GM18873 (cell line): ENCODE measurements at regions not wholly inside any gene's neighbourhood (a gene's known extent, or its start where the extent isn't known, plus 50 kb on each side); places are given as distances from the start of the nearest gene placed in this dataset.

ENCODE experiments used
- ATAC-seq: cut with Tn5 transposase; IDR thresholded peaks from one replicate; pipeline ENCODE4 v1.9.1; 2021; ENCODE audit warnings: mild to moderate bottlenecking, moderate library complexity, moderate number of reproducible peaks; ENCODE audit not compliant: unreplicated experiment, low FRiP score

- no peak for ATAC-seq
These were observed 116.1 kb downstream of the PCDH7 start for GRCh38 chr4:30836231-30836630.

DNA sequence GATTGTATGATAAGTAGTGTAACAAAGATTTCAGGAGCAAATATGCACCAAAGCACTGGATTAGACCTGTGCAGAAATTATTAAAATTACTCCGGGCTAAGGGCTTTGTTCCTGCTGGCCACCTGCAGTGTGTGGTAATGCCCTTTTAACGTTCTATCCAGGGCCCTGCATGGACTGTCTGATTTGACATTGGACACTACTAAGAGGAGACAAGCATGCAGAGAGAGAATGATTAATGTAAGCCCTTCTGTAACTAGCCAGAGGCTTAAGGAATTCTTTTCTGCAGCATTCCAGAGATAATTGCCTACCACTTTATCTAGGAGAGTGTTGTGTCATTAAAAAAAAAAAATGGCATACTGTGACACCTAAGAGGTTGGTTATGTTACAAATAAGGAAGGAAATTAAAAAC, 117.0 kb downstream of the PCDH7 start:
- no peak for ATAC-seq

GRCh38 chr4:30837861-30838260, 117.7 kb downstream of the PCDH7 start:
- no peak for ATAC-seq

DNA sequence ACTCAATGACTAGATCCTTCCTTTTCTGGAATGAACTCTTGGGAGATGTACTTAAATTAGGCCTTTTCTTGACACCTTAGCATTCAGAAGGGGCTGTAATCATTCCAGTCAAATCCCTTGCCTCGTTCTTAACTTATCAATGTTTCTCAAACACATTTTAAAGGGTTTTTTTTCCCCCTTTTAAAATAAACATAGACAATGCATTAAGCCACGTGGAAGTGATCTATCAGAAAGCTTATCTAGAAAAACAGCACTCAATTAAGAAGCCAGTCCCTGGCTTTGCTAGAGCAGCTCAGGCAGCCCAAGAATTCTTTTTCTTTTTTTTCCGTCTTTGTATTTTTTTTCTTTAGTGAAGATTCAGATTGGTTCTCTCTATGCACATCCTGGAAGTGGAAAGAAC, 118.2 kb downstream of the PCDH7 start:
- no peak for ATAC-seq

DNA sequence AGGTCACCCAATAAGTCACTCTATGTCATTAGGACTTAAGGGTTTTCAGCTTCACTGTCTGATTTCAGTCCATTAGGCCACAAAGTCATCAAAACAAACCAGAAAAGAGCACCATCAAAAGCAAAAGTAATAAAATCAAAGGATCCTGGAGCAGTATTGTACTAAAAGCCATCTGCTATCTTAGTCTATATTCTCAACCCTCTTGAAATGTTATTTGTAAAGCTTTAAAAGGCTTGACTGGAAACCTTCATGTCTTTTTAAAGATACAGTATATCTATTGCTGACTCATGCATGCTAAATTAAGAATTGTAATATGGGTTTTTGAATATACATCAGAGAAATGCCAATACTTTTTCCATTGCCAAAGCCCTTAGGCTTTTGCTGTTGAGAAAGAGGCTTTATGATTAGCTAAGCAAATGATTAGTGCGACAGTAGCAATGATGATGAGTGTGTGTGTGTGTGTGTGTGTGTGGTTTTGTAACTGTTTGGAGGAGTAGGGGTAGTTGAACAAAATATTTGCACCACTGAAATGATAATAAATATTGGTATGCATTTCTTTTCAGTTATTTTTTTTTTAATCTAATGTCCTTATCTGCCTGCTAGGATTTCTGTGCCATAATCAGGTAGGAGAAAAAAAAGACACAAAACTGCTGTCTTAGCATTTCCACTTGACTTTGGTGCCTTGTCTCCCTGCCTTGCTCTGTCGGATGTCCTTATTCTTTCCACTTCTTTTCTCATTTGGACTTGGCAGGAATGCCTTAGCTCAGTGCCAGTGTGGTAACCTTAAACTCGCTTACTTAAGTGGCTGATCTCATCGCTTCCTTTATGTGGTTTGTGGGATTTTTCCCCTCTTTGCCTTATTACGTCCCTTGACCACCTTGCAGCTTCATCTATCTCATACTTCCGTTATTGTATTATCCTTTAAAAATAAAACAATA, 119.7 kb downstream of the PCDH7 start:
- ATAC-seq: no peak

- ATAC-seq: no peak
These were observed 120.4 kb downstream of the PCDH7 start for GRCh38 chr4:30840571-30840970.

DNA sequence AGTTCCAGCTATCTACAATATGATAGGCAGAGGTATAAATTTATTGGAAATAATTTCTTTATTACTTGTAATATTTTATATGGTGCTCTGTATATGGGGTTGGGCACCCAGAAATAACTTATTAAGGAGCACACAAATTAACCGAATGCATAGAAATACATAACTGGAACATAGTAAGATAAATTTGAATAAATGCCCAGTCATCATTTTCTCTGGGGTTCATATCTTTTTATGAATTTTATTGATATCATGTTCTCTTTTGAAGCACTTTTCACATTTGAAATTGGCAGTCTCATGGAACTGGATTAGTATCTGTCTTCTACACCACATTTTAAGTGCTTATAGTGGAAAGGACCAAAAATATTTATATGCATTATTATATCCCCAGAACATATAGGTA, 122.0 kb downstream of the PCDH7 start:
- ATAC-seq: no peak

DNA sequence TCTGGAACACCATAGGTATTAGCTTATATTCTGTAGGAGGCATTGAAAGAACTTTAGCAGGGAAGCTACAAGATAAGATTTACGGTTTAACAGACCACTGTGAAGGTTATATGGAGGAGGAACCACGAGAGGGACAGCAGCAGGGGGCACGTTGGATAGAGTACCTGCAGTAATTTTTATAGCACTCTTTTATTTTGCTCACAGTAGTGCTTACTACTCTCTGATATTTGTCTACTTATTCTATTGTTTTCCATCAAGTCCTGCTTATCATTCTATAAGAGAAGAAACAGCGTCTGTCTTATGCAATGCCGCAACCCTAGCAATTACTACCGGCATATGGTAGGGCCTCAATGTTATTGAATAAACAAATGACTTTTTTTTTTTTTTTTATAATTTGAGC, 122.5 kb downstream of the PCDH7 start:
- no peak for ATAC-seq

DNA sequence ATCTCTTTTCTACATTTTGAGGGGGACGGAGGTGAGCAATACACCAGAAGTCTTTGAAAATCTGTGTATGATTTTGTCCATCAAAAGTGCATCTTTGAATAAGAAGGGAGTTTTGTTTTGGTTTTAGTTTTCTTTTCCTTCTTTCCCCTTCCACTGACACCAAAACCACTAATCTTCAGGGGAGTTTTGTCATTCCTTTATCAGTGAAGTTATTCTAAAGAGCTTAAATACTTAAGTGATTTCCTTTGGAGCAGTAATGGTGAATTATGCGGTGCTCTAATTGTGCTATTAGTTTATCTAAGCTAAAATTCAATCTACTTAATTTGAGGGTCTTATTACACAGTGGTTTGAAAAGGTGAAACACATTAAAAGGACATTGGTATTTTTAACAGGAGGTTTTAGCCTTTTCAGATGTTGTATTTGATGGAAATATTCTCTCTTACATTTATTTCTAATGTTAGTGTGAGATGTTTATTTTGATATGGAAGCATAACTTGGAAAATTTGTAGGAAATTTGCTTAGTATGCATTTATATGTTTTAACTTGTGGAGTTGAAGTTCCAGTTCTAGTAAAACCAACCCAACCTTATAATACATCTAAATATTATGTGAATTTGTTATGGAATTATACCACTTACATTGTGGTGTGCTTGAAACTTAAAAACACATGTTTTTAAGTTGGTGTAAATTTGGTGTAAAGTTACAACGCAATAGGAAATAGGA, 124.9 kb downstream of the PCDH7 start:
- no peak for ATAC-seq

- ATAC-seq: no peak
These were observed 127.0 kb downstream of the PCDH7 start for GRCh38 chr4:30847167-30847566.

DNA sequence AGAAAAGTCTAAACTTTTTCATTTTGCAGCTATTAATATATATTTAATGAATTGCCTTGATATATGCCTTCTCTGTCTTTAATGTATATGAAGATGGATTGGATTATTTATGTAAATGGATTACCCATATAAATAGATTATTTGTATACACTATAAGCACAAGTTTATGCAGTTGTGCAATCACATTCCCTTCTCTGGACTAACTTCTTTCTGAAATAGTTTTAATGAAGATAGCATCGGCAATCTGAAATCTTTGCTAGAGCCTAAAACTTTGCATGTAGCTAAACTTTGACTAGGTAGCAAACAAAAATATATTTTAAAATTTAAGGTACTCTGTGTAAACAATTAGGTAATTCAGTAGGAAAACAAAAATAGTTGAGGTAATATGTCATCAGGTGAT, 127.8 kb downstream of the PCDH7 start:
- no peak for ATAC-seq

DNA sequence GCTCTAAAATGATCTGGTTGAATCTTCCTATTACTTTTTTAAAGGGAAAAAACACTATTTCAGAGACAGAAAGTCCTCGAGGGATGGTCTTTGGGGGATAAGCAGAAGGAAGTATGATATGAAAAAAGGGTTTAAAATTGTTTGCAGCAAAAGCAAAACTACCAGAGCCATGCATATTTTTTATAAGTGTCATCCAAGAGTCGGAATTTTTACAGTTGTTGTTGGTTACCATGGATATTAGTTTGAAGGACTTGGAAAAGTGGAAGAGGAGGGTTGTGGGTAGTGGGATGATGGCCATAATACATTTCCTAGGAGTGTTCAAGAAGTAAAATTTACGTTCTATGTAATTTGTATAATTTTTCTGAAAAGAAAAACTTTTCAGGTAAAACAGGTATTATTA, 134.4 kb downstream of the PCDH7 start:
- no peak for ATAC-seq

DNA sequence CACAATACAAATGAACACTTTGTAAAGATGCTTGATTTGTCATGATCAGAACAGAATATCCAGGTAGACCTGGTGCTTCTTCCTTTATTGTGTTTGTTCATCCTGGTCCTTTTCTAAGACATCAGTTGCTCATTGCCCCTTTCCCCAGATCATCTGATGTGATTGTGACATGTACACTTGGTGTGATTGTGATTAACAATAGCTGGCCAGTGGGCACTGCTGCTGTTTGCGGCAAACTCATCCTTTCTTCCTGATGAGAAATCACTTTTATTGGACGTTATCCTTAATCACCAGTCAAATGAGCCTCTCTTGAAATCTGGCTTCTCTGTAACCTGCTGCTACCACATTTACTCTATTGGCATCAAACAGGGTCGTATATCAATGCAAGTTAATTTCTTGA, 135.1 kb downstream of the PCDH7 start:
- ATAC-seq: no peak

DNA sequence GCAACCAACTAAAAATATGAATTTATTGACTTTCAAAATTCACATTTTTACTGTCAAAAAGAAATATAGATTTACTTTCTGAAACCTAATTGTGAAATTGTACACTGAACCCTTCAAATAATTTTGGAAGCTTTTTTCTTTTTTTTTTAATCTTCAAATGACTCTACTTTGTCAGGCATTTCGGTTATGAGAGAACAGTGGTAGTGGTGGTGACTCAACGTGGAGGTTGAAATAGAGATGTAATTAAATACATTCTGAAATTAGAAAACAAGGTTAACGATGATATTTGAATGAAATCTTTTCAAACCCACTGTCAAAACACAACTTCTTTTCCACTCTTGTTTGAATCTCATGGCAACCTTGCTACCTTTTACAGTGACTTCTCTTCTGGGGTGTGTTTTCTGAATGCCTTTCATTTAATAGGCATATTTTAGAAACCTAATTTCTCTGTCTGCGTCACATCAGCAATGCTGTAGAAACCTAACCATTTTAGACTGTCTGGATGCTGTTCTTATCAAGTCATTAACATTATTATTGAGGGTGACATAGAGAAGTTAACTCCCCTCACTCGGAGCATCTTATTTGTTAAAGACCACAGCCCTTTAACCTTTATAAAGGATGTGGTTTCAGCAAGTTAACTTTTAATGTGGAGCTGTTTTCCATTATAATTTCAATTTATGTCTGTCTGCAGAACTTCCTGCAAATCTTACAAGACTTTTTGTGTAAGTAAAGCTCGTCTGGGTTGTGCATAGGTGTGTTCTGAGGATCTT, 136.8 kb downstream of the PCDH7 start:
- no peak for ATAC-seq

DNA sequence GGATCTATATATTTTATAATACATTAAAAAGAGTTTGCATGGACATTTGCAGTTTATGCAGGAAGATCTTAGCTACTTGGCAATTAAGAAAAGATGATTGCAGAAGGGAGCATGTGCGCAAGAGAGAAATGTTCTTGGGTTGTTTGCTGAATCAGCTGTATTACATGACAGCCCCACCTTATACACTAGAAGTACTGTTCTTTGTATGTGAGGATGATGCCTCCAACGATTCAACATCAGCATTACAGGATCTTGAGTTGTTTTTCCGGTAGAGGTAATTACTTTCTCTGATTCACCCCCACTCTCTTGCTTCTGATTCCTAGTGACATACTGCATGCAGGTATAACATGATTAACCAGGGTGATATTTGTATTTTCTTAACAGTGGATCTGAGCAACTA, 140.8 kb downstream of the PCDH7 start:
- ATAC-seq: no peak

DNA sequence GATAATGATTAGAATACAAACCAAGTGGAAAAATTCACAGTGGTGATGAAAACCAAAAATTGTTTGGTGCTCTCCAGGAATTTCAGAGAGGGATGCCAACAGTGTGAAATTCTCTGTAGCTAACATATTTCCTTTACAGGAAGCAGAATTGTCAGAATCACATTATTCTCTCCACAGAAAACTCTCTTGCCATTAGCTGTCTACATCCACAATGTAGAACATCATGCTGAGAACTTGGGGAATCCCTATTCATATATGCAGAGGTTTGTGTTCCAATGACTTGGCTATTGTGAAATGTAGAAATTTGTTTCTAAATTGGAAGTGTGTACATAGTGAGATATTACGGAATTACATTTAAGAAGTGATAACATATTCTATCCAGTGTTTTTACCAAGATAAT, 142.0 kb downstream of the PCDH7 start:
- ATAC-seq: no peak

GRCh38 chr4:30863021-30863420, 142.9 kb downstream of the PCDH7 start:
- no peak for ATAC-seq

GRCh38 chr4:30865691-30866090, 145.5 kb downstream of the PCDH7 start:
- no peak for ATAC-seq

- no peak for ATAC-seq
These were observed 146.2 kb downstream of the PCDH7 start for GRCh38 chr4:30866346-30866745.

GRCh38 chr4:30866907-30867306, 146.7 kb downstream of the PCDH7 start:
- no peak for ATAC-seq

- ATAC-seq: no peak
These were observed 147.3 kb downstream of the PCDH7 start for GRCh38 chr4:30867427-30867826.
